Lung microvascular endothelial cell (primary cell): ENCODE measurements at regions not wholly inside any gene's neighbourhood (a gene's known extent, or its start where the extent isn't known, plus 50 kb on each side); places are given as distances from the start of the nearest gene placed in this dataset.
A peak's percentile ranks its signal among the peaks of the same experiment; 100 is the strongest.

Experiments
- DNase-seq, 2 donors: peaks; one replicate each; pipeline versions ENCODE4 v3.0.0 to v3.0.0-alpha.2; 2010; ENCODE audit warnings: low read depth in 2 of 2

DNA sequence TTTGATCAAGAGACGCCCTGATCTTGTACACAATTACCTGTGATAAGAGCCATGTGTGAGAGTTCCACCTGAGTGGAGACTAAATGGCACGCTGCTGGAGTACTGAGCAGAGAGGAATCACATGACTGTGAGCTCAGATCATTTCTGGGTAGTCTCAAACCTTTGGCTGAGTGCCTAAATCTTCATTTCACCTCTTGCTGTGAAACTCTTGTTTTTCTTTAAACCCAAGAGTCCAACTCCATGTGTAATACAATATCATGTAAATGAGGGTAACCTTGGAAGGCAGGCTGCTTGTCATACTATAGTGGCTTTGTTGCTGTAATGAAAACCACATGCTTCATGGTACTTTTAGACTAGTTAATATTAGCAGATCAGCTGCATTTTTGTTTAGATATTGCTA, 156.9 kb downstream of the CAND1 start:
- DNase-seq = no peak

DNA sequence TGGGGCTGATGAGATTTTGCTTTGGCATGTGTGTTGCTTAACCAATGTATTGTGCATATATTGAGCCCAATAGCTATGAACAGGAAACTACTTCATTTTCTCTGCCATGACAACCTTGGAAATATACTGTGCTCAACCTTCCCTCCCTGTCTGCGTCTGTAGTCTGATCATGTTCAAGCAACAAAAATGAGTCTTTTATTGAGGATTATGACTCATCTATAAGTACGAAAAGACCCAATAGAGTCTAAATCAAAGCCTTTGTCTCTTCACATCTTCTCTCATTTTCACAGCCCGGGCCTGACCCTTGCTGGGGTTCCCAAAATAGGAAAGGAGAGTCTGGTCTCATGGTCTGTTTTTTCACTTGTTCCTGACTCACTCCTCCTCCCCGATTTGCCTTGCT, 158.2 kb downstream of the CAND1 start:
- DNase-seq = no peak

DNA sequence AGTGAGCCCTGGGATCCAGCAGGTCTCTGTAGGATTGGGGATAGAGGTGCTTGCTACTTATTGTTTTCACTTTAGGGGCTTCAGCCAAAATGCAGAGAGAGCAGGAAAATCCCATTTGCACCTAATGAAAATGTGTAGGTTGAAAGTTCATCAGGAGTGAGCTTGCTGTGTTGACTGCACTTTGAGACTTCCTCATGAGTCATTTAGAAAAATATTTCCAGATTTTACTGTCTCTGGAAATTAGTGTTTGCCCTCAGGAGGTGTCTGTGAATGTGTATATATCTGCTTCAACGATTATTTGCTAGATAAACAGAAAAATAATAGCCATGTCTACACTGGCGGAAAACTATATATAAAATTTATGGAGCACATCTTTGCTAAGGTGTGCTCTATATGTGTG, 159.3 kb downstream of the CAND1 start:
- DNase-seq = no peak

DNA sequence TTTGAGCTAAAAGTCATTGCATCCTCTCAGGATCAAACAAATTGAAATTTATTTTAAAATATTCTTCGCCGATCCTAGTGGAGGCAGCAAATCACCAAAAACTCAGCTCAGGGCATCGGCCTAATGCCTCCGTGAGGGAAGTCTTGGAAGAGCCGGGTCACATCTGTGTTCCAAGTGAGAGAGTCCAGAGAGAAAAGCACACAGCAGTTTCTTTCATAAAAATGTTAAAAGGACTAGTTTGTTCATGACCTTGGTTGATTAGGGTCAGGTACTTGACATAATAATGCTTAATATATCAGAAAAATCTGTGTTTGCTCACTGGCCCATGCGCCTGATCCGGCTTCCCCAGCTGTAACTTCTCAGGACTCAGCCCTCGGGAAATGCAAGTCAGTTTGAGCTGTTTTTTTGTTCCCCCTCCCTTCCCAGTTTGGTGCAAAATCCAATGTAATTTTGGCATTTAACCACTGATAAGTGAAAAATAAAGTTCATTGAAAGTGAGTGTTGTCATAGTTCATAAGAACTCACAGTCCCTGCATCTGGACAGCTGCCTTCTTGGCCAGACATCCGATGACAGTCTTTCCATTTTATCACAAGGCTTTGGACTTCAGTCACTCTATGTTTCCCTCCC, 161.7 kb downstream of the CAND1 start:
- no peak for DNase-seq

DNA sequence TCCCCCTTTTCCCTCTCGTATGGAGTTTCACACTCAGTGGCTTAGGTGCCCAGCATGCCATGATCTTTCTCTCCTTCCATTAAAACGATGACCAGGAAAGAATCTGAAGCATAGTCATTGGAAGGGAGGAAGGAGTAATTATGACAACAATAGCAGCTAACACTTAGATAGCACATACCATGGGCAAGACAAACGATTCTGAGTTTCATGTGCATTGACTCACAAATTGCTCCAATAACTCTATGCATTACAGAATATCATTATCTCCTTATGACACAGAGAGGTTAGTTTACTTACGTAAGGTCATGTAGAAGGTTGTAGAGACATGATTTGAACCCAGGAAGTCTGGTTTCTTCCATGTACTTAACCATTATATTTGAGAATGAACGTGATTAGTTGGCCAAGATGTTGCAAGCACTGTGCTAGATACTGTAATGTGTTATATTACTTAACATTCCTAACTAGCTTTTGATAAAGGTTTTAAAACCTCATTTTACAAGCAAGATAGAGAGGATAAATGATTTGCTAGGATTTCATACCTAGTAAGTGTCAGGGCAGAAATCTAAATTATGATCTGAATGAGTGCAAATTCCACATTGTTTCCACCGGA, 162.4 kb downstream of the CAND1 start:
- DNase-seq = no peak

DNA sequence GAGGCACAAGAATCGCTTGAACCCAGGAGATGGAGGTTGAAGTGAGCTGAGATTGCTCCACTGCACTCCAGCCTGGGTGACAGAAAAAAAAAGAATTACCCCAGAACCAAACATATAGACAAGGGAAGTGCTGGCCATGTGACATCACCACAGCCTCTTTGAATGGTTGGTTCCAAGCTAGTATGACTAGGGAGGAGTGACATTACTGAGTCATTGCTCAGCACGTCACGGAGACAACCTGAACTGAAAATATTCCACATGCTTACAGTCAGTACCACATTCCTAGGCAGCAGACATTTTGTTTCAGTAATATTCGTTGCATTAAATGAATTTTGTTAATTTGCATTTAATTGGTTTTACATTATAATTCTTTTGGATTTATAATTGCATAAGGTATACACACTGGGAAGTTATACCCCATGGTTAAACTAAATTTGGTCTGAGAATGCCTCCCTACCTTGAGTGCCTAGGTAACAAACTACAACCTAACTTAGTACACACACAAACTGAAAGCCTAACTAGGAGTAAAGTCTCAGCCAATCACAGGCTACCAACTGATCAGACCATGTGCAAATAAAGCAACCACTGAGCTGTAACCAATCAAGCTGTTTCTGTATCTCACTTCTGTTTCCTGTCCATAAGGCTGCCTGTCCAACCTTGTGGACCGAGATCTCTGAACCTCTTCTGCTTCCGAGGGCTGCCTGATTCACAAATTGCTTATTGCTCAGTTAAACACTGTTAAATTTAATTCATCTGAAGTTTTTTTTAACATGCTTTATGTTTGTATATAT, 164.4 kb downstream of the CAND1 start:
- no peak for DNase-seq

DNA sequence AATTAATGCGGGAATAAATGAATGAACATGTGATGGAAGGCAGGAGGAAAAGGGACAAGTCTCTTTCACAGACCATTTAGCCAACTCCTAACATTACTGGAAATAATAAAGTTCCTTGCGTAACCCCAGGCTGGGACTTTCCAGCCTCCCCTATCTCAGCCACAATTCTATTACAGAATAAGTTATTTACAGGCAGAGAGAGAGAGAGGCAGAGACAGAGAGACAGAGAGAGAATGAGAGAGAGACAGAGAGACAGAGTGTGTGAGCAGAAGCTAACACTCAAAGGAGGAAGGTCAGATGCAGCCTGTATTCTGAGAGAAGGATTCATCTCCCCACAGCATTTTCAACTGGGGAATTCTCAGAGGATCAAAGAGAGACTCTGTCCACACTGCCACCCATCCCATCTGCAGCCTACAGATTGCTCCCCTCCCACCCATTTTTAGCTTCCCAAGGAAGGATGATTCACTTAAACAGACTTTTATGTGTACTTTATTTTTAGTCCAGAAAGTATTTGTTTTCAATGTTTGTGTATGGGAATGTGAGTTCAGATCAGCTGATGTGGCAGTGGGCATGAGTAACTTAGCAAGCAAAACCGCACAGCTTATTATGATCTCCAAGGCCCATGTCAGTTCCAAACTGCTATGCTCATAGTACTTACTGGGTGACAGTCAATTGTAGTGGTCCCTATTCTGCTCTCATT, 165.7 kb downstream of the CAND1 start:
- DNase-seq = peak in 1 of 2 donors; percentile 48

DNA sequence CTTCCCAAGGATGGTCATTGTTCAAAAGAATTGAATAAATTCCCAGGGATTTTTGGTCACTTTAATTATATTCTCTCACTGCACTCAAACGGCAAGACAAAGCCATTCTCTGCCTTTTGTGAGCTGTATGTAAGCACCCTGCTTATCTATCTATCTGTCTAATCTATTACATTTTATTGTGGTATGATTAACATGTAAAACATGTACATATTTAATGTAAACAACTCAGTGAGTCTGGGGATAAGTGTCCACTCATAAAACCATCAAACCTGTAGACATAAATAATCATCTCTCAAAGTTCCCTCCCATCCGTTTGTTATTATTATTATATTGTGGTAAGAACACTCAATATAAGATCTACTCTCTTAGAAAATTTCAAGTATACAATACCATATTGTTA, 167.1 kb downstream of the CAND1 start:
- no peak for DNase-seq

DNA sequence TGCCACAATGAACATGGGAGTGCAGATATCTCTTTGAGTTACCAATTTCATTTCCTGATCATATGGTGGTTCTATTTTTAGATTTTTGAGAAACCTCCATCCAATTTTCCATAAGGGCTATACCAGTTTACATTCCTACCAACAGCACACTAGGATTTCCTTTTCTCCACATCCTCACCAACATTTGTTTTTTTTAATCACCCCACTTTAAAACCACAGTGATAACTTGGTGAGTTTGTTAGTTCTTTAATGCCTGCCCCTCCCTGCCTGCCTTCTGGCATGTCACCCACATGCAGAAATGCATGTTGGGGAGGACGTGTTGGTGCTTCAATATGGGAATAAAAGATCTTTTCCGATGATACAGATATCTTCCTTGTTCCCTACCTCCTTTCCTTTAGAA, 167.9 kb downstream of the CAND1 start:
- no peak for DNase-seq

DNA sequence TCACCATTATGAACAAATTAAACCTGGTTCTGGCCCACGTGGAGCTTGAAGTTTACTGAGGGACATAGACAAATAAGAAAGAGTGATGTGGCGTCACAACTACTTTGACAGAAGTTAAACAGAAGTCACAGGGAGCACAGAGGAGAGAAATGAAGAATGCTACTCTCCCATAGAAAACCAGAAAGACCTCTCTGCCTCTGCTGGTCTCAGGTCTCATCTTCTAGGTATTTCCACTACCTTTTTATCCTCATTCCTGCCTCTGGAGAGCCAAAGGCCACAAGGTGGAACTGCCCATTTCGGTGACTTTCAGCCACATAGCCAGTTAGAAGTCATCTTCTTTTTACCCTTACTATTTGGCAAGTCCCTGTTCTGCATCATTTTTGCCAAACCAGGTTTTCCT, 170.5 kb downstream of the CAND1 start:
- DNase-seq = no peak

DNA sequence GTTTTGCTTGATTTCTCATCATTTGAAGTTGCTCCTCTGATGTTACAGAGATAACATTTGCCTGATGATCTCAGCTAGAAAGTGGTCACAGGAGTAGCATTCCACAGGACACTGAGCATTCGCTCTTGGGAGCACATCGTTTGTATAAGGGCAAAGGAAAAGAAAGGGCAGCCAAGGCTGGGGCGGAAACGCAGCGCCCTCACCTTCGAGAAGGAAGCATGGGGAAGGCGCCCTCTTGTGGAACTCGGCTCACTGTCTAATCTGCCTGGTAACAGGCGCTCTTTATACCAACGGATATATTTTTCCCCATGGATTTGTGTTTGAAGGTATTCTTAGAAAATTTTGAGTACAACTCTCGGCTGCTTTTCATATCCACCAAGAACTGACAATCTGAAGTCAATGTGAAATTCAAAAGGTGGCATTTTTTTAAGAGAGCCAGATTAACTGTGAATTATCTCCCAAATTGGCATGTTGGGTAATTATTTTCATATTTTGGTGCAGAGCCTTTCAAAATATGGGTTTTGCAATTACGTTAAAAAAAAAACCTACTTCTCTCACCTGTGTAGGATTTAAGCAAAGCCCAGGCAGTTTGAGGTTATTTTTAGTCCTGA, 172.7 kb downstream of the CAND1 start:
- DNase-seq = peak; percentile 46 to 67

DNA sequence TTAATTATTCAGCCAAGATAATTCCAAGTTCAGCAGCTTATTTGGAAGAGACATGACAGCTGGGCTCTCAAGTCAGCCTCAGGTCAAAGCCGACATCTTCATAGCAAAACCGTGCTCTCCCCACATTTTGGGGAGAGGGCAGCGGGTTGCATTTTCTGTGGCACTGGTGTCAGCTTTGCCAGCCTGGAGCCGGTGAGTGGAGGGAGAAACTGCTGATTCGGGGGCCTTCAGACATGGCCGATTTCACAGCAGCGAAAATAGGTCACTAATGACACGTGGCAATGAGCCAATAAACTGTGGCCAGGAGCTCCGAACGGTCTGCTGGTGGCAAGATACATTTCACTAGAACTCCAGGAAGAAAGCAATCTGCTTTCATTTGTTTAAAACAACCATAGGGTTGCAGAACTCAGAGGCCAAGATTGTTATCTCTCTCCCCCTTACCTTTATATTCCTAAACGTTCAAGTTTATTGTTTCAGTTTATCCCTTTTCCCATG, 173.2 kb downstream of the CAND1 start:
- no peak for DNase-seq

DNA sequence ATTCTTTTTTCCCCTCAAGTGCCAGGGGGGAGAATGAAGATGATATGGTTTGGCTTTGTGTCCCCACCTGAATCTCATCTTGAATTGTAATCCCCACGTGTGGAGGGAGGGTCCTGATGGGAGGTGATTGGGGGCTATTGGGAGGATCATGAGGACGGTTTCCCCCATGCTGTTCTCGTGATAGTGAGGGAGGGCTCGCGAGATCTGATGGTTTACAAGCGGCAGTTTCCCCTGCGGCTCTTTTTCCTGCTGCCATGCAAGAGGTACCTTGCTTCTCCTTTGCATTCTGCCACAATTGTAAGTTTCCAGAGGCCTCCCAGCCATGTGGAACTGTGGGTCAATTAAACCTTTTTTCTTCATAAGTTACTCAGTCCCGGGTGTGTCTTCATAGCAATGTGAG, 173.7 kb downstream of the CAND1 start:
- no peak for DNase-seq

DNA sequence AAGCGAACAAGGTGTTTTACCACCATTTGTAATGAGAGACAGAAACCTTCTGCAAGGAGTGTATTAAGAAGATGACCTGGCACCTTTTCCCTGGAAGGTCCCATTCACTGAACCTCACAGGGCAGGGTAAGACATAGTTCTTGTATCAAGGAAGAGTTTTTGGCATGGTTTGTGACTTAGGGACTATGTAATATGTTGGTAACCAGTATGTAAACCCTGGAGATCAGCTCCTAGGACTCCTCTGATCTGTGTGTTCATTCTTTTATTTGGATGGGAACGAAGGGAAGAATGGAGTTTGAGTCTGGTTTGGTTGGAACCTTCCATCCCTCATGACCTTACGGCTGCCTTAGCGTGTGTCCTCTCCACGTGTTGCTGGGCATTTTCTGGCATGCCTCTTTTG, 175.4 kb downstream of the CAND1 start:
- DNase-seq = no peak

DNA sequence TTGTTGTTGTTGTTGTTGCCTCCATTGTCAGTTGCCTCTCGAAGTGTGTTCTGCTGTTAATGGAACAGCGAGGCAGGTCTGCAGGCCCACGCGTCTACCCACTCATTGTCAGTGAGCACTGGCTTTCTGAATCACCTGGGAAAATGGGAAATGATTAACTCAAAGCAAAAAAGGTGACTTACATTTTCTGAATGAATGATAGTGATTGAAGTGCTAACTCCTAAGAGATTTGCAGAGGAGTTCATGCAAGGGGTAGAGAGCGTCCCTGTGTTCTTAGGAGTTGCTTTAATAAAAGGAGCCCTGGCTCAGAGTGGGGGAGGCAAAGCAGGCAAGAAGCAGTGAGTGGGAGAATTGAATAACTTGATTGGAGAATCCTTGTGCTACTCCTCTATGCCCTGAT, 177.6 kb downstream of the CAND1 start:
- DNase-seq = no peak

DNA sequence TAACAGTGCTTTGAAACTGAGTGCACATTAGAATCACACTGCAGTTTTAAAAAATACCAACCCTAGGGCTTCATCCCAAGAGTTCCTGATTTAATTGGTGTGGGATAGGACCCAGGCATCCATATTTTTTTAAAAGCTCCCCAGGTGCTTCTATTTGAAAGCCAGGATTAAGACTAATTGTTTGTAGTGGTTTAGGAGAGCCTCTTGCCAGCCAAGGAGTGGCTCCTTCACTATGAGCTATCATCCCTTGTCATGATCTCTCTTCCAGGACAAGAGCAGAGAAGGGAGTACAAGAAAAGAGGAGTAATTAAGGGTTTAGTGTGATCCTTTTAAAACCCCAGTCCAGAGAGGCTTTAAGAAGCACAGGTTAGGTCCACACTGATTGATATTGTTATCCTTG, 178.0 kb downstream of the CAND1 start:
- DNase-seq = no peak

DNA sequence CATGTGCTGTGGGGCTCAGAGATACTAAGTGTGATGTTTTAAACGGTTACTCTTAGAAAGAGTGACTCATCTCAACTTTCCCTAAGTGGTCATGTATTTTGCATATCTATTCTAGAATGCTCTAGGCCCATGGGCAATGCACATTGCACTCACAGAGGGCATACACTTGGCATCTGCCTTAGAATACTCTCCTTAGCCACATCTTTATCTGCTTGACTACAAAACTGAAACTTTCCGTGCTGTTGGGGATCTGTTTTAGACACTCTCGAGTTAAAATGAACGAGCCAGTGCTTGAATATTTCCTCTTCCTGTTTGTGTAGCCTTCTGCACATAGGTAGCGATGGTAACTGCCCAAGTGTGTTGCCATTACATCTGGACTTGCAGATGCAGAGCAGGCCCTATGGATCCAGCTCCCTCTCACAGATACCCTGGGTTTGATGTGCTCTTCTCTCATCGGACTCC, 180.5 kb downstream of the CAND1 start:
- DNase-seq = no peak

DNA sequence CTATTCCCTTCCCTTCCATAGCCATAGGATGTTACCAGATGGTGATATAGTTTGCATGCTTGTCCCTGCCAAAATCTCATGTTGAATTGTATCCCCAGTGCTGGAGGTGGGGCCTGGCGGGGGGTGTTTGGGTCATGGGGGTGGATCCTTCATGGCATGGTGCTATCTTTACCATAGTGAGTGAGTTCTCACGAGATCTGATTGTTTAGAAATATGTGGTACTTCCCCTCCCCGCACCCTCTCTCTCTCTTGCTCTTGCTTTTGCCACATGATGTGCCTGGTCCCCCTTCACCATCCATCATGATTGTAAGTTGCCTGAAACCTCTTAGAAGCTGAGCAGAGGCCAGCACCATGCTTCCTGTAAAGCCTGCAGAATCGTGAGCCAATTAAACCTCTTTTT, 181.3 kb downstream of the CAND1 start:
- DNase-seq = no peak

DNA sequence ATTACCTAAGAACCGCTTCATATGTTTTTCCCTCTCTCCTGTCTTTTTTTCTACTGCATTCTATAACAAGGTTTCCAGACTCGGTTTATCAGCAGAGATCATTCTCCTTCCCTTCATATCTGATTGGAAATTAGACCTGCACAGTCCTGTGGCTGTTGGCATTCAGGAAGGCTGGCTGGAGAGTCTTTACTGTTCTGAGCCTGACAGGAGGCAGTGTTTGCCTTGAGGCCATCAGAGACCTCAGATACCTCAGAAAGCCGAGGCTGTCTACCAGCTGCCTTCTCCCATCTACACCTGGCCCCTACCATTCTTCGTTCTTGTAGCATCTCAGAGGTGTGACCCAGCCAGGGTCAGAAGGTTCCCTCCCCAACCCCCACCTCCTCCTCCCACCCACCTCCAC, 182.0 kb downstream of the CAND1 start:
- no peak for DNase-seq

DNA sequence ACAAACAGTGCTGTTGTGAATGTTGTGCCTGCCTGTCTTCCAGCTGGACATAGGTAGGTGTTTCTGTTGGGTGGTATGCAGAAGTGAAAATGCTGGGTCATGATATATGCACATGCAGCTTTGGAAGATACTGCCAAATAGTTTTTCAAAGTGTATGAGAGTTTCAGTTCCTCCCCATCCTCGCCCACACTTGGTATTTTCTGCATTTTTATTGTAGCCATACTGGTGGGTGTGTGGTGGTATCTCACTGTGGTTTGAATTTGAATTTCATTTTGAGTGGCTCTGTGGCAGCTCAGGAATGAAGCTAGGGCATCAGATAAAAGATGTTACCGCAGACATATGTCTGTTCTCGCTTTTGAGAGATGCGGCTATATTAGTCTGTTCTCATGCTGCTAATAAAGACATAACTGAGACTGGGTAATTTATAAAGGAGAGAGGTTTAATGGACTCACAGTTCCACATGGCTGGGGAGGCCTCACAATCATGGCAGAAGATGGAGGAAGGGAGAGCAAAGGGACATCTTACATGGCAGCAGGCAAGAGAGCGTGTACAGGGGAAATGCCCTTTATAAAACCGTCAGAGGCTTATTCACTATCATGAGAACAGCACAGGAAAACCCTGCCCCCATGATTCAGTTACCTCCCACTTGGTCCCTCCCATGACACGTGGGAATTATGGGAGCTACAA, 183.1 kb downstream of the CAND1 start:
- DNase-seq = no peak

DNA sequence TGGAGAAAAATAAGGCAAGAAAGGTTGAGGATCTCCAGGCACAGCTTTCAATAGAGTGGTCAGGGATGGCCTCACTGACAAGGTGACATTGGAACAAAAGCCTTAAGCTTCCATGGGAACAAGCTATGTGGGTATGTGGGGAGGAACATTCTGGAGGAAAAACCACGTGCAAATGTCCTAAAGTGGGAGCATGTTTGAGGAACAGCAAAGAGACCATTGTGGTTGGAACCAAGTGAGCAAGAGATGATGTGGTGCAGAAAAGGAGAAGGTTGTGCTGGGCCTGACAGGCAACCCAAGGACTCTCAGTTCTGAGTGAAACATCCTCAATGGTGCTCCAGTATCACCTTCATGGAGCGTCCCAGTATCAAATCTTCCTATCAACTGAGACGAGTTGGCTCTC, 184.0 kb downstream of the CAND1 start:
- DNase-seq = no peak
